A673 (cell line): ENCODE measurements at regions not wholly inside any gene's neighbourhood (a gene's known extent, or its start where the extent isn't known, plus 50 kb on each side); places are given as distances from the start of the nearest gene placed in this dataset.

Source experiments
- BruUV-seq: library from RNA; stranded (reverse); fragments of 400-500 nt; replicated peaks from 2 replicates; lab custom pipeline; 2021; lab: Mats Ljungman, UMichigan
- CTCF ChIA-PET: fragments of 300-600 bp; sonication (Branson Sonifier 250); formaldehyde crosslinking; loops from one replicate; lab custom pipeline; 2022; ENCODE audit warnings: antibody characterized with exemption; lab: Charles Lee
- POLR2A ChIA-PET: fragments of 300-600 bp; sonication (Branson Sonifier 250); formaldehyde crosslinking; loops from one replicate; lab custom pipeline; 2022; ENCODE audit warnings: antibody characterized with exemption; ENCODE audit not compliant: low non-redundant PET; lab: Charles Lee
- DNase-seq: peaks from one replicate; pipeline ENCODE4 v3.0.0-alpha.2; 2015; ENCODE audit warnings: low spot score
- H3K27ac ChIP-seq: fragments of 200-600 bp; sonication (generic); 2 replicates; pipeline ENCODE4 v1.5.1; 2016; ENCODE audit warnings: mixed run types, low read depth, mild to moderate bottlenecking, mixed read lengths, antibody characterized with exemption, low read length; ENCODE audit not compliant: poor library complexity, severe bottlenecking
- H3K27me3 ChIP-seq: fragments of 200-600 bp; sonication (generic); replicated peaks from 2 replicates; pipeline ENCODE4 v1.6.1; 2017; ENCODE audit warnings: mixed run types, low read depth, mild to moderate bottlenecking, mixed read lengths, antibody characterized with exemption, low read length; ENCODE audit not compliant: insufficient read depth, poor library complexity
- H3K36me3 ChIP-seq: fragments of 200-600 bp; sonication (generic); 2 replicates; pipeline ENCODE4 v1.6.1; 2016; ENCODE audit warnings: mixed run types, mild to moderate bottlenecking, mixed read lengths, antibody characterized with exemption, low read length; ENCODE audit not compliant: insufficient read depth, poor library complexity, severe bottlenecking
- H3K4me1 ChIP-seq: fragments of 200-600 bp; sonication (generic); 2 replicates; pipeline ENCODE4 v1.6.1; 2017; ENCODE audit warnings: mixed run types, mild to moderate bottlenecking, mixed read lengths, antibody characterized with exemption, low read length; ENCODE audit not compliant: insufficient read depth, poor library complexity, severe bottlenecking
- H3K4me3 ChIP-seq: fragments of 200-600 bp; sonication (generic); 2 replicates; pipeline ENCODE4 v1.5.1; 2016; ENCODE audit warnings: low read depth, mixed run types, mild to moderate bottlenecking, mixed read lengths, low read length; ENCODE audit not compliant: poor library complexity, severe bottlenecking
- H3K9me3 ChIP-seq: fragments of 200-600 bp; sonication (generic); 2 replicates; pipeline ENCODE4 v1.6.1; 2016; ENCODE audit warnings: mixed run types, low read depth, mild to moderate bottlenecking, mixed read lengths, antibody characterized with exemption, low read length; ENCODE audit not compliant: poor library complexity, severe bottlenecking
- EZH2 ChIP-seq: fragments of 200-600 bp; sonication (generic); IDR thresholded peaks from 2 replicates; pipeline ENCODE4 v1.6.1; 2017; ENCODE audit warnings: borderline replicate concordance, low read depth, mild to moderate bottlenecking, mixed read lengths, antibody characterized with exemption, low read length; ENCODE audit not compliant: poor library complexity, severe bottlenecking
- intact Hi-C: fragments of 100-400 bp; cut with micrococcal nuclease; formaldehyde crosslinking; loops from one replicate; pipeline ENCODE4 v1.10.0; 2022; ENCODE audit not compliant: unreplicated experiment
- TF ChIP-seq, protein P1 (sequence below): fragments of 300-800, 200-600 bp; sonication (generic); conservative IDR thresholded peaks from 2 replicates; pipeline ENCODE4 v1.5.1; 2017; ENCODE audit warnings: low read depth, mild to moderate bottlenecking, antibody characterized with exemption, low read length, moderate library complexity, mixed read lengths

DNA sequence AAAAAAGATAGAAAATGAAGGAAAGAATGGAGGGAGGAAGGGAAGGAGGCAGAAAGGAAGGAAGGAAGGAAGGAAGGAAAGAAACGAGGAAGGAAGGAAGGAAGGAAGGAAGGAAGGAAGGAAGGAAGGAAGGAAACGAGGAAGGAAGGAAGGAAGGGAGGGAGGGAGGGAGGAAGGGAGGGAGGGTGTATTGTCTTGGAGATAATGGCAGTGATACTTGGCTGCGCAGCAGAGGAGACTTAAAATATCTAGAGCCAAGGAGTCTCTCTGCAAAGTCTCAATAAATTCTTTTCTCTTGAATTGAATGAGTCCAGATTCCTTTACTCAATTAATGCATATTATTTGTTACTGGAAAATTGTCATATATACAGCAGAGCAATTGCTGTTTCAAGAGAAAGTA is 1059.7 kb downstream of the ZPLD1 start:
- ChIA-PET CTCF (interaction anchor here (0.6 to 3.3 kb wide), 6 partner anchors 42 to 825 kb away, joined by 3 to 18 read pairs (median 6); no protein-coding TSS in a partner anchor), POLR2A (interaction anchor here (0.6 to 0.8 kb wide), 4 partner anchors 338 to 1177 kb away, joined by 6 to 11 read pairs (median 10); no protein-coding TSS in a partner anchor)

GRCh38 chr3:103495186-103495585 is 1060.4 kb downstream of the ZPLD1 start:
- peaks cover 5% of the 10 kb centered on the region for H3K36me3 ChIP-seq
- no peak for TF ChIP-seq EZH2
- TF ChIP-seq, protein P1, sequence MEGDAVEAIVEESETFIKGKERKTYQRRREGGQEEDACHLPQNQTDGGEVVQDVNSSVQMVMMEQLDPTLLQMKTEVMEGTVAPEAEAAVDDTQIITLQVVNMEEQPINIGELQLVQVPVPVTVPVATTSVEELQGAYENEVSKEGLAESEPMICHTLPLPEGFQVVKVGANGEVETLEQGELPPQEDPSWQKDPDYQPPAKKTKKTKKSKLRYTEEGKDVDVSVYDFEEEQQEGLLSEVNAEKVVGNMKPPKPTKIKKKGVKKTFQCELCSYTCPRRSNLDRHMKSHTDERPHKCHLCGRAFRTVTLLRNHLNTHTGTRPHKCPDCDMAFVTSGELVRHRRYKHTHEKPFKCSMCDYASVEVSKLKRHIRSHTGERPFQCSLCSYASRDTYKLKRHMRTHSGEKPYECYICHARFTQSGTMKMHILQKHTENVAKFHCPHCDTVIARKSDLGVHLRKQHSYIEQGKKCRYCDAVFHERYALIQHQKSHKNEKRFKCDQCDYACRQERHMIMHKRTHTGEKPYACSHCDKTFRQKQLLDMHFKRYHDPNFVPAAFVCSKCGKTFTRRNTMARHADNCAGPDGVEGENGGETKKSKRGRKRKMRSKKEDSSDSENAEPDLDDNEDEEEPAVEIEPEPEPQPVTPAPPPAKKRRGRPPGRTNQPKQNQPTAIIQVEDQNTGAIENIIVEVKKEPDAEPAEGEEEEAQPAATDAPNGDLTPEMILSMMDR: no peak
- intact Hi-C loops: loop anchor here (2.0 to 10.0 kb wide), 5 partner anchors 182 to 820 kb away; no protein-coding TSS in a partner anchor
- TSS peak; percentile 44 for BruUV-seq
- H3K27ac ChIP-seq: peak overlapping the region; percentile 96
- H3K4me3 ChIP-seq: no peak overlapping the region
- peaks cover 87% of the 10 kb centered on the region for H3K4me1 ChIP-seq
- ChIA-PET CTCF (no interaction called here), POLR2A (no interaction called here)
- no peaks in the 10 kb centered on the region for H3K27me3 ChIP-seq
- no peaks in the 10 kb centered on the region for H3K9me3 ChIP-seq
- DNase-seq: peak; percentile 69

More for the DNA sequence above, 1059.7 kb downstream of the ZPLD1 start:
- TF ChIP-seq EZH2: no peak
- TF ChIP-seq, protein P1: no peak
- Histone ChIP-seq H3K4me3 (no peak overlapping the region), H3K4me1 (peaks cover 80% of the 10 kb centered on the region), H3K27ac (peak overlapping the region; percentile 98), H3K9me3 (no peaks in the 10 kb centered on the region), H3K36me3 (peaks cover 5% of the 10 kb centered on the region), H3K27me3 (no peaks in the 10 kb centered on the region)
- peak; percentile 96 for DNase-seq
- no TSS peak for BruUV-seq
- intact Hi-C loops: loop anchor here (1.0 to 10.0 kb wide), 7 partner anchors 198 to 820 kb away; no protein-coding TSS in a partner anchor

DNA sequence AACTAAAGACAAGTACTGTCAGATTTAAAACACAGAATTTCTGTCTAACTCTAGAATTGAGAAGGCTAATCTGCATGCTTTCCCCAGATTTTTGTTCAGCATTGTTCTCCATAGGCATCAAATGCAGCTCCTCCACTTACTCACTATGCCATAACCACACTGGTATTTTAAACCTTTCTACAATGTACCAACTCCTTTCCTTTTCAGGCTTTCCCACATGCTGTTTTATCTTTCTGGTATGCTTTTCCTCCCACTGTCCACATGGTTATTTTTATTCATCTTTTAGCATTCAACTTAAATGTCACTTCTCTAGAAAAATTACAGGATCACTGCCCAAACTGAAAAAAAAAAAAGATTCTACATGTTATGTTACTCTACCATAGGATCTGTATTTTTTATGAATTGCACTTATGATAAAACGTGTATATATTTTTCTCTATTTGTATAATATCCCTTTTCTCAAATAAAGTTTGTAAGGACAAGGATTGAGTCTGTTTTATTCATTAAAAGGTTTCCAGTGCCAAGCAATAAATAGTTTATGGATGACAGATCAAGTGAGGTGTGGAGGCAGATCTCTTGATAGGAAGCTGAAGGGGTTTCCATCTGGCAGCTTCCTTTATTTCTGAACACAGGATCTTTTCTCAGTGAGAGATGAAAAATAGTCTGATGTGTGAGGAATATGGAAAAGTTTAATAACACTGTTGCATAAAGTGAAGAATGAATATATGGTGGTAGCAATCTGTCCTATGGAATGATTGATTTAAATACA is 1064.5 kb downstream of the ZPLD1 start:
- no TSS peak for BruUV-seq
- TF ChIP-seq, protein P1: no peak
- TF ChIP-seq EZH2: no peak
- Histone ChIP-seq H3K4me1 (peaks cover 53% of the 10 kb centered on the region), H3K4me3 (no peak overlapping the region), H3K9me3 (peaks cover 5% of the 10 kb centered on the region), H3K27me3 (no peaks in the 10 kb centered on the region), H3K36me3 (peaks cover 15% of the 10 kb centered on the region), H3K27ac (peak overlapping the region; percentile 96)
- POLR2A ChIA-PET: interaction anchor here (0.6 kb wide), 1 partner anchor 343 kb away, joined by 4 read pairs; no protein-coding TSS in a partner anchor
- peak; percentile 75 for DNase-seq
- intact Hi-C loops: loop anchor here (5.0 to 10.0 kb wide), 3 partner anchors 178 to 405 kb away; no protein-coding TSS in a partner anchor
- CTCF ChIA-PET: interaction anchor here (0.7 kb wide), 1 partner anchor 1102 kb away, joined by 4 read pairs; no protein-coding TSS in a partner anchor
